Hepatocyte (in vitro differentiated cells): ENCODE measurements at regions not wholly inside any gene's neighbourhood (a gene's known extent, or its start where the extent isn't known, plus 50 kb on each side); places are given as distances from the start of the nearest gene placed in this dataset.

ENCODE experiments used
- EZH2 ChIP-seq: fragments of 200-600 bp; sonication (generic); IDR thresholded peaks from 2 replicates; pipeline ENCODE4 v1.6.1; 2016; ENCODE audit warnings: antibody characterized with exemption, mild to moderate bottlenecking, borderline replicate concordance
- TF ChIP-seq, protein P1 (sequence below): fragments of 200-600 bp; sonication (generic); IDR thresholded peaks from 2 replicates; pipeline ENCODE4 v1.5.1; 2016; ENCODE audit warnings: antibody characterized with exemption, mild to moderate bottlenecking; ENCODE audit not compliant: poor library complexity

GRCh38 chrX:63919081-63919480 lies 134.1 kb upstream of the ARHGEF9 start:
- TF ChIP-seq, protein P1, sequence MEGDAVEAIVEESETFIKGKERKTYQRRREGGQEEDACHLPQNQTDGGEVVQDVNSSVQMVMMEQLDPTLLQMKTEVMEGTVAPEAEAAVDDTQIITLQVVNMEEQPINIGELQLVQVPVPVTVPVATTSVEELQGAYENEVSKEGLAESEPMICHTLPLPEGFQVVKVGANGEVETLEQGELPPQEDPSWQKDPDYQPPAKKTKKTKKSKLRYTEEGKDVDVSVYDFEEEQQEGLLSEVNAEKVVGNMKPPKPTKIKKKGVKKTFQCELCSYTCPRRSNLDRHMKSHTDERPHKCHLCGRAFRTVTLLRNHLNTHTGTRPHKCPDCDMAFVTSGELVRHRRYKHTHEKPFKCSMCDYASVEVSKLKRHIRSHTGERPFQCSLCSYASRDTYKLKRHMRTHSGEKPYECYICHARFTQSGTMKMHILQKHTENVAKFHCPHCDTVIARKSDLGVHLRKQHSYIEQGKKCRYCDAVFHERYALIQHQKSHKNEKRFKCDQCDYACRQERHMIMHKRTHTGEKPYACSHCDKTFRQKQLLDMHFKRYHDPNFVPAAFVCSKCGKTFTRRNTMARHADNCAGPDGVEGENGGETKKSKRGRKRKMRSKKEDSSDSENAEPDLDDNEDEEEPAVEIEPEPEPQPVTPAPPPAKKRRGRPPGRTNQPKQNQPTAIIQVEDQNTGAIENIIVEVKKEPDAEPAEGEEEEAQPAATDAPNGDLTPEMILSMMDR, result no peak
- TF ChIP-seq EZH2, result no peak
